ENCODE measurements at regions not wholly inside any gene's neighbourhood (a gene's known extent, or its start where the extent isn't known, plus 50 kb on each side); places are given as distances from the start of the nearest gene placed in this dataset.

DNA sequence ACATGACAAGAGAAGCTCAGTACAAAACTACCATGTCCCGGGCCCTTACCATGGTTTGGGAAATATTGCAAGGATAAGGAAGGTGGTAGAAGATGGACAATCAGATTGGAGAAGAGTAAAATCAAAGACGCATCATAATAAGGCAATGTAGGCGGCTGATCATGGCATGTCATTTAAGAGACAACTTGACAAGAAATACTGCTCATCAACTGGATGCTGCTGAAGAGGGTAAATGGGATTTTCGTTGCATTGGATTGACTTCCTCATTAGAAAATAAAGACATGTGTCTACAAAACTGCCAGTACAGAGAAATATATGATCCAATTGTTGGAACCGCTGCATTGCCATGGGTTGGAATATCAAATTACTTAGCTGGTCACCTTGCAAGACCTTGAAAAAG, 238.3 kb upstream of the NCKAP5 start:
- no peak overlapping the region for H4K8ac ChIP-seq (ENCODE audit: low read depth in 2 of 2, low read length in 2 of 2)
- no peak for DNase-seq
- no peak overlapping the region for H3K4ac ChIP-seq (ENCODE audit: low read depth, low read length)
- H2AK5ac ChIP-seq (ENCODE audit: low read depth, low read length) = no peak overlapping the region
- H3K4me3 ChIP-seq (ENCODE audit: insufficient read depth, low read depth, low read length) = no peak overlapping the region
- TF ChIP-seq CEBPB (IDR thresholded peaks at IDR 0.05; ENCODE audit: low read depth, low read length) (no peak), USF2 (IDR thresholded peaks at IDR 0.05; ENCODE audit: low read depth, low read length) (no peak), MXI1 (IDR thresholded peaks at IDR 0.05; ENCODE audit: borderline replicate concordance, low read depth, low read length) (no peak)
- no TSS peak for BruUV-seq (replicated peaks)
- H2AK9ac ChIP-seq (replicated peaks; ENCODE audit: low read depth, low read length, poor library complexity) = no peak overlapping the region
- peaks cover 5% of the 10 kb centered on the region; the same call in 1 of the 2 replicates for H3K9me1 ChIP-seq (ENCODE audit: insufficient read depth, low read length)
- no peak overlapping the region for H3K14ac ChIP-seq (replicated peaks; ENCODE audit: low read depth, low read length)
- 92% methylated on average over 2 of the region's 5 CpGs; no CpG with 5 or more reads in 1 of the 2 experiments for WGBS, 2 experiments (ENCODE audit: extremely low coverage in 2 of 2, insufficient read length in 1 of 2)
- H3K4me1 ChIP-seq (ENCODE audit: control insufficient read depth, insufficient read depth, low read length) = peaks cover 7% of the 10 kb centered on the region; the same call in 1 of the 2 replicates
- no peaks in the 10 kb centered on the region for H3K36me3 ChIP-seq (ENCODE audit: control insufficient read depth, insufficient read depth, low read length)
- no peaks in the 10 kb centered on the region for H3K27me3 ChIP-seq (ENCODE audit: control insufficient read depth, insufficient read depth, low read length)
- H4K91ac ChIP-seq (ENCODE audit: insufficient read depth, low read depth, low read length) = no peak overlapping the region
- no peaks in the 10 kb centered on the region for H4K20me1 ChIP-seq (ENCODE audit: insufficient read depth, low read length)
- dilution Hi-C loops (cut with HindIII; ENCODE audit: low sequenced_read_pairs, unreplicated experiment) = no loop called here
- no peak overlapping the region for H3K18ac ChIP-seq (ENCODE audit: low read depth, low read length)
- in situ Hi-C loops (cut with MboI; ENCODE audit: low sequenced_read_pairs) = no loop called here
- H3K9me3 ChIP-seq (ENCODE audit: control insufficient read depth, insufficient read depth, low read length) = no peaks in the 10 kb centered on the region
- peak overlapping the region; percentile 18; the same call in 1 of the 2 replicates for H2BK20ac ChIP-seq (ENCODE audit: low read depth, low read length)
- H3K9ac ChIP-seq (ENCODE audit: low read depth, low read length) = no peak overlapping the region
- H3K27ac ChIP-seq (ENCODE audit: insufficient read depth, low read length) = no peak overlapping the region
- no peak for ATAC-seq (ENCODE audit: low read depth)
- peak overlapping the region; percentile 22; the same call in 1 of the 2 replicates for H2BK120ac ChIP-seq (ENCODE audit: low read depth, low read length)
- H3K23ac ChIP-seq (ENCODE audit: low read depth, low read length) = no peak overlapping the region
- H3K4me2 ChIP-seq (ENCODE audit: low read depth, low read length) = no peak overlapping the region
- H2AFZ ChIP-seq (replicated peaks; ENCODE audit: low read length, poor library complexity) = no peak overlapping the region
- H4K5ac ChIP-seq (ENCODE audit: low read depth, low read length) = no peak overlapping the region
- H3K56ac ChIP-seq (ENCODE audit: extremely low read depth, insufficient read depth, low read length) = no peak overlapping the region
- ChIA-PET CTCF (no interaction called here), POLR2A (ENCODE audit: unreplicated experiment) (no interaction called here)
- H2BK5ac ChIP-seq (ENCODE audit: low read depth, low read length, poor library complexity, severe bottlenecking) = no peak overlapping the region
- H3K79me1 ChIP-seq (ENCODE audit: low read depth in 1 of 2, low read length in 2 of 2) = no peaks in the 10 kb centered on the region
- peak overlapping the region; percentile 50; the same call in 1 of the 3 replicates for H2BK15ac ChIP-seq (ENCODE audit: low read depth, low read length)
- intact Hi-C loops (cut with micrococcal nuclease) = no loop called here
